LNCAP (cell line): ENCODE measurements at regions not wholly inside any gene's neighbourhood (a gene's known extent, or its start where the extent isn't known, plus 50 kb on each side); places are given as distances from the start of the nearest gene placed in this dataset.

Experiments
- TF ChIP-seq, protein P1 (sequence below): fragments of 450-650 bp; IDR thresholded peaks from 2 replicates; pipeline ENCODE4 v1.5.1; 2017; ENCODE audit warnings: mild to moderate bottlenecking

DNA sequence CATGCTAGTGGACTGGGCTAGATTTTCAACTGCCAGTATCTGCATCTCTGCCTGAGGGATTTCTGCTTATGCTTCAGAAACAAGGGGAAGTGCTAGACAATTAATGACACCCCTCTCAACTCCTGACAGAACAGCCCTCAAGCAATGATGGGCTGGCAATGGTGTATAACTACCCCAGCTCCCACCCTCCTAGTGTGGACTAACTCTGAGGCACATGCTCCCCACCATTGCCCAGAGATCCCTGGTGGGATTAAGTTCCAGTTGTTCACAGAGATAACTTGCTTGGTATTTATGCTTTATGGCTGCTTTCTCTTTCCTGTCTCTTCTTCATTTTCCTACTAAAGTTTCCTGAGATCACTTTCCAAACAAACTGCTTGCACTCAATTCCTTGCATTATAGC is 113.5 kb downstream of the RPS24 start:
- TF ChIP-seq, protein P1, sequence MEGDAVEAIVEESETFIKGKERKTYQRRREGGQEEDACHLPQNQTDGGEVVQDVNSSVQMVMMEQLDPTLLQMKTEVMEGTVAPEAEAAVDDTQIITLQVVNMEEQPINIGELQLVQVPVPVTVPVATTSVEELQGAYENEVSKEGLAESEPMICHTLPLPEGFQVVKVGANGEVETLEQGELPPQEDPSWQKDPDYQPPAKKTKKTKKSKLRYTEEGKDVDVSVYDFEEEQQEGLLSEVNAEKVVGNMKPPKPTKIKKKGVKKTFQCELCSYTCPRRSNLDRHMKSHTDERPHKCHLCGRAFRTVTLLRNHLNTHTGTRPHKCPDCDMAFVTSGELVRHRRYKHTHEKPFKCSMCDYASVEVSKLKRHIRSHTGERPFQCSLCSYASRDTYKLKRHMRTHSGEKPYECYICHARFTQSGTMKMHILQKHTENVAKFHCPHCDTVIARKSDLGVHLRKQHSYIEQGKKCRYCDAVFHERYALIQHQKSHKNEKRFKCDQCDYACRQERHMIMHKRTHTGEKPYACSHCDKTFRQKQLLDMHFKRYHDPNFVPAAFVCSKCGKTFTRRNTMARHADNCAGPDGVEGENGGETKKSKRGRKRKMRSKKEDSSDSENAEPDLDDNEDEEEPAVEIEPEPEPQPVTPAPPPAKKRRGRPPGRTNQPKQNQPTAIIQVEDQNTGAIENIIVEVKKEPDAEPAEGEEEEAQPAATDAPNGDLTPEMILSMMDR = no peak

DNA sequence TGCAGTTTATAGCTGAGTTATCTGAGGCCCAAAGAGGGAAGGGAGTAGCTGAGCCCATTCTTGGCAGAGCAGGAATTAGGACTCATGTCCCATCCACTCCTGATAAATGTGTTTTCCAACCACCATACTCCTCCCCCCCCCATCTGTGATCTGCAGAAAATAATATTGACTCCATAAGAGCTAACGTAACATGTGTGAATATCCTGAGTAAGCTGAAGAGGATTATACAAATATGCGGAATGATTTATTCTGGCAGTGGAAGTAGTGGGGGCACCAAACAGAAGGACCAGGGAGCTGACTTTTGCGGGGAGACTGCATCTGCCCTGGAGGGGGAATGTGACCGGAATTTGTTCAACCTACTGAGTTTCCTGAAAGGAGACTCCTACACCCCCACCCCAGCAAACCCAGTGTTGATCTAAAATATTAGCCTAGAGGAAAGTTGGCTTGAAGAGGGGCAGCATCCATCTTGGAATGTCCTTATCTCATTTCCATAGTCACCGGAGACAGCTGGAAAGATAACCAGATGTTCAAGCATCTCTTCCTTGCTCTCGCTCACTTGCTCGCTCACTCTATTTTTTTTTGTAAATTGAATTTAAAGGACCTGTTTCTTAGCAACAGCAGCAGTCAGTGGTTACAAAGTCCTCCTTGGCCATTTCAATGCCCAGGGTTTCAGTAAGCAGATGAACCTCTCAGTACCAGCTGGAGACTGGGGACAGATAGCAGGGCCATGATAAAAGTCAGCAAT is 114.7 kb downstream of the RPS24 start:
- TF ChIP-seq, protein P1 = no peak

DNA sequence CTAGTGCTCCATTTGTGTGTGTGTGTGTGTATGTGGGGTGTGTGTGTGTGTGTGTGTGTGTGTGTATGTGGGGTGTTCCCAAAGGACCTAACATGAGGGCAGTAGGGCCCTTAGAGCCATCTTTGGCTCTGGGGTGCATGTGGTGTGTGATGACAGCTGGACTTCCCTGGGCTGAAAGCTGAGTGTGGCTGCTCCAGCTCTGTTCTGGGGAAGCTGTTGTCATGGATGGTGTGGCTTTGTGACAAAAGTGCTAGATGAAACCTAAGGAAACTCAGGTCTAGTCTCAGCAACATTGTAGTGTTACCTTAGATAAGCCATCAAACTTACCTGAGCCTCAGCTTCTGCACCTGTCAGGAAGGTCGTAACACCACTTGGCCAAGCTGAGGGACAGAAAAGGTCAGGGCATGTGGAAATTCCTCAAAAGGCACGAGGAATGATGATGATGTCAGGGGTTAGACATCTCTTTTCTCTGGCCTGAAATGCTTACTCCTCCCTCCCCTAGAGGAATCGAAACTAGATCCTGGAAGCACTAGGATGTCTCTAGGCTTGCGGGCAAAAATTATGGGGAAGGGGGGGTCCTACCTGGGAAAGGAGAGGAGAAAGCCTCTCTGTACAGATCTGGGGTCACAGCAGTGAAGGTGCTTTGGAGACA is 115.4 kb downstream of the RPS24 start:
- TF ChIP-seq, protein P1 = no peak

DNA sequence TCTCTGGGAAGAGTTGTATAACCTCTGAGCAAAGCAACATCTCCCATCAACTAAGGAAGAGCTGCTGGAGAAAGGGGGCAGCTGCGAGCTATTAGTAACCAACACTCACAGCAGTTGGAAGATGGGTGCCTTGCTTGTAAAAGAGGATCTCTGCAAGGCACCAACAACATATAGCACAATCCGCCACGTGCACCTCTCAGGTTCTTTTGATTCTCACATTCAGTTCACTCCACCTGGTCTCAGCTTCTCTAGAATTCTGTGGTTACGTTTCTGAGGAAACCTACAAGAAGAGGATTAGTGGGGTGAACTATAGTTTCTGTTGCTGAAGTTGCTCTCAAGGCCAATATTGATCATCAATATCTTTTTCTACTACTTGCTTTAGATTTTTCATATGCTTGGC is 117.1 kb downstream of the RPS24 start:
- TF ChIP-seq, protein P1 = no peak

DNA sequence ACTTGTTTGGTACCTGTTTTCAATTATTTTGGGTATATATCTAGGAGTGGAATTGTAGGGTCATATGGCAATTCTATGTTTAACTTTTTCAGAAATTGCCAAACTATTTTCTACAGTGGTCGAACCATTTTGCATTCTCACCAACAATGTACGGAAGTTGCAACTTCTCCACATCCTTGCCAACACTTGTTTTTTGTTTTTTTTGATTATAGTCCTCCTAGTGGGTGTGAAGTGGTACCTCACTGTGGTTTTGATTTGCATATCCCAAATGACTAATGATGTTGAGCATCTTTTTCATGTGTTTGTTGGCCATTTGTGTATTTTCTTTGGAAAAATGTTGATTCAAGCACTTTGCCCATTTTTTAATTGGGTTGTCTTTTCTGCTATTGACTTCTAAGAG is 122.1 kb downstream of the RPS24 start:
- TF ChIP-seq, protein P1 = no peak

DNA sequence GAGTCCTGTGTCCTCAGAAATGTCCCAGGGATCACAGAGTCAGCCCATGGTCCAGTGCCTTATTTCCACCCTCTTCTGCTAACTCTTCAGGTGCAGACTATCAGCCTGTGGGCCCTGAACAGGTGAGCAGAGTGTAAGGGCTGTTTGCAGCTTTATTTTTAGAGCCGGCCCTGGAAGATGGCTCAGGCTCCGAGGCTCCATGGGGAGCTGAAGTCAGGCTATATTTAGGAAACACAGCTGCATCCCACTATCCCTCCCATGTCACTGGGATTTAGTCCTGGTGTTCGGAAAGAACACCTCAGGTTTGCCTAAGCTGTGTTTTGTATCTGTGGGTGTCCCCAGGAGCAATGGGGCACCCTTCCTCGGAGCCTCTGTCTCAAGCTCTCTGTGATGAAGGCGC is 126.9 kb downstream of the RPS24 start:
- TF ChIP-seq, protein P1 = no peak

DNA sequence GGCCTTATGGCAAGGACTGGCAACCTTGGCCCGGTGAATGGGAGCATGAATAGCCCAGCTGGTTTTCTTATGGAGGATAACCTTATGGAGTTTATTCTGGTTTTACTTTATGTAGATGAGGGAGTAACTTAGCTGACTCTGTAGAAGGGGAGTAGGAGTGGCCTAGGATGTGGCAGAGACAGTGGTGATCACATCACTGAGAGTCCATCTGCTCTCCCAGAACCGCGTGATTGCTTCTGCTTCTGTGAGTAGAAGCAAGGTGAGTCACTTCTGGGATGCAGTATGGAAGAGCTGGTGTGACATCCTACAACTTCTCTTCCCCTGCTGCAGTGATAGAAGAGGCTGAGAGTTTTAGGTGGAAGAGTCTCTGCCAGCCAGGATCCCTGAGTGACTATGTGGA is 129.2 kb downstream of the RPS24 start:
- TF ChIP-seq, protein P1 = no peak
